GM19463 (cell line): ENCODE measurements at regions not wholly inside any gene's neighbourhood (a gene's known extent, or its start where the extent isn't known, plus 50 kb on each side); places are given as distances from the start of the nearest gene placed in this dataset.
"Not testable (repeated sequence)": the region's sequence is repeated elsewhere in the genome, so short reads cannot be mapped to it uniquely, and the experiment has no call there.

Source experiments
- ATAC-seq: cut with Tn5 transposase; IDR thresholded peaks from one replicate; pipeline ENCODE4 v1.9.1; 2021; ENCODE audit warnings: mild to moderate bottlenecking, moderate library complexity; ENCODE audit not compliant: unreplicated experiment

- ATAC-seq = no peak
These were observed 55.1 kb upstream of the TLR4 start for GRCh38 chr9:117649126-117649525.

GRCh38 chr9:117644932-117645636 is 59.1 kb upstream of the TLR4 start:
- ATAC-seq = peak; percentile 12

GRCh38 chr9:117644133-117644931 is 59.9 kb upstream of the TLR4 start:
- ATAC-seq = peak; percentile 83

- no peak for ATAC-seq
These were observed 60.9 kb upstream of the TLR4 start for GRCh38 chr9:117643288-117643654.

- ATAC-seq = not testable (repeated sequence)
These were observed 61.5 kb upstream of the TLR4 start for GRCh38 chr9:117642571-117643287.

GRCh38 chr9:117636681-117637080 is 67.5 kb upstream of the TLR4 start:
- ATAC-seq = no peak

- ATAC-seq = no peak
These were observed 79.0 kb upstream of the TLR4 start for GRCh38 chr9:117625154-117625553.

GRCh38 chr9:117624106-117624505 is 80.1 kb upstream of the TLR4 start:
- ATAC-seq = no peak

- ATAC-seq = no peak
These were observed 81.9 kb upstream of the TLR4 start for GRCh38 chr9:117622347-117622746.

- no peak for ATAC-seq
These were observed 87.8 kb upstream of the TLR4 start for GRCh38 chr9:117616431-117616831.

- ATAC-seq = no peak
These were observed 91.9 kb upstream of the TLR4 start for GRCh38 chr9:117612317-117612716.

GRCh38 chr9:117597977-117598376 is 106.2 kb upstream of the TLR4 start:
- ATAC-seq = no peak

GRCh38 chr9:117596678-117597077 is 107.5 kb upstream of the TLR4 start:
- ATAC-seq = no peak

- no peak for ATAC-seq
These were observed 108.6 kb upstream of the TLR4 start for GRCh38 chr9:117595650-117596049.

GRCh38 chr9:117587263-117587662 is 116.9 kb upstream of the TLR4 start:
- no peak for ATAC-seq

GRCh38 chr9:117574099-117574498 is 130.1 kb upstream of the TLR4 start:
- ATAC-seq = no peak

GRCh38 chr9:117564839-117565238 is 139.4 kb upstream of the TLR4 start:
- no peak for ATAC-seq

GRCh38 chr9:117561761-117562160 is 142.4 kb upstream of the TLR4 start:
- no peak for ATAC-seq

GRCh38 chr9:117555964-117556629 is 141.2 kb upstream of the ASTN2 start:
- ATAC-seq = peak; percentile 81

GRCh38 chr9:117552811-117553210 is 138.0 kb upstream of the ASTN2 start:
- ATAC-seq = no peak

GRCh38 chr9:117551171-117551570 is 136.3 kb upstream of the ASTN2 start:
- ATAC-seq = no peak
